IPS-11a (cell line): ENCODE measurements at regions not wholly inside any gene's neighbourhood (a gene's known extent, or its start where the extent isn't known, plus 50 kb on each side); places are given as distances from the start of the nearest gene placed in this dataset.

ENCODE experiments used
- H3K4me3 ChIP-seq: one replicate; pipeline ENCODE4 v1.5.1; 2013; ENCODE audit warnings: low read depth, low read length, control low read depth

DNA sequence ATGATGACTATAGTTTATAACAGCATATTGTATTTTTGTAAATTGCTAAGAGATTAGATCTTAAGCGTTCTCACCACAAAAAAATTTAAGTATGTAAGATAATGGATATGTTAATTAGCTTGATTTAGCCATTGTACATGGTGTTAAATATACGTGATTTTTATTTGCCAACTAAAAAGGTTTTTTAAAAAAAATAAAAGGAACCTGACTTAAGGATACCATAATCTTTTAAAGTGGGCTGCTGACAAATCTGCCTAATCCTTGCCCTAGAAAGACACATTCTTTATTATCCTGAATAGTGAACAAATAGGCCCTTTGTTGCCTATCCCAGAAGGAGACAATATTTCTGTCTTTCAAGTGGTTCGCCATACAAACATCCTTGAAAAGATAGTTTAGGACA is 94.6 kb upstream of the FAM47C start:
- H3K4me3 ChIP-seq = no peak overlapping the region

DNA sequence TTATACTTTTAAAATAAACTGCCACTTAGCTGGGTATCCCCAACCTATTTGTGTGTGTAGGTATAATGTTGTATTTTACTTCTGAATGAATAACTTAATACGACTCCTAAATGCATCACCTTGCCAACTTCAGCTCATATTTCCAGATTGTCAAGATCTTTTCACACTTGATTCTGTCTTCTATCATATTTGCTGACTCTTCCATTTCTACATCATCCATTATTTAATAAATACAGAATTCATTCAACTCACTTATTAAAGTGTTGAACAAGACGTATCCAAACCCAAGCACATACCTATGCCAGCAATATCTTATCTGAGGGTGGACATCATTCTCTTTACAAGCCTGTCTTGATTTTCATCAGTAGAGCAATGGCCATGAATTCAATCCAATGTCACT is 91.2 kb upstream of the FAM47C start:
- H3K4me3 ChIP-seq = no peak overlapping the region

DNA sequence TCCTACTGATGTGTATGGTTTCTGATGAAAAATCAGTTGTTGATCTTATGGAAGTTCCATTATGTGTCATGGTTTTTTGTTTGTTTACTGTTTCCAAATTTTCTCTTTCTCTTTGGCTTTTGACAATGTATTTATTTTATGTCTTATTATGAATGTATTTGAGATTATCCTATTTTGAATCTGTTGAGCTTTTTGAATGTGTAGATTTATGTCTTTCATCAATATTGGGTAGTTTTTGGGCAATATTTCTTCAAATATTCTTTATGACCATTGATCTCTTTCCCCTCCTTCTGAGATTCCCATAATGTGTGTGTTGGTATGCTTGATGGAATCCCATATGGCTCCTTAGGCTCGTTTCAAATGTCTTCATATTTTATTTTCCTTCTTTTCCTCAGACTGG is 80.5 kb upstream of the FAM47C start:
- no peak overlapping the region for H3K4me3 ChIP-seq

DNA sequence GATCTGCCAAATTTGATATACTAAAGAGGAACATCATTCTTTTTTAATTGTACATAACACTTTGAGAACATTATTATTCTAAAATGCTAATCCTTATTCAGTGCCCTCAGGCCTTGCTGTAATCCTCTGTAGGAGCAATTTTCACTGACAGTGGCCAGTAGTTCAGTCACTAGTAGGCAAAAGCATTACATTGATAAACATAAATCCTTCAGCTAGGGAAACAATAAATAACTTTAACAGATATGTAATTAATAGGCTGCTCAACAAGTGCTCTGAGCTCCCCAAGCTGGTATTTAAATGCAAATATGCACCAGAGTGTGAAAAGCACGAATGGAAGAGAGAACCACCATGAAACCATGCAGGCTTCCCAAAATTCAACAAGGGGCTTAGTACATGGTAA is 77.7 kb upstream of the FAM47C start:
- H3K4me3 ChIP-seq = no peak overlapping the region

DNA sequence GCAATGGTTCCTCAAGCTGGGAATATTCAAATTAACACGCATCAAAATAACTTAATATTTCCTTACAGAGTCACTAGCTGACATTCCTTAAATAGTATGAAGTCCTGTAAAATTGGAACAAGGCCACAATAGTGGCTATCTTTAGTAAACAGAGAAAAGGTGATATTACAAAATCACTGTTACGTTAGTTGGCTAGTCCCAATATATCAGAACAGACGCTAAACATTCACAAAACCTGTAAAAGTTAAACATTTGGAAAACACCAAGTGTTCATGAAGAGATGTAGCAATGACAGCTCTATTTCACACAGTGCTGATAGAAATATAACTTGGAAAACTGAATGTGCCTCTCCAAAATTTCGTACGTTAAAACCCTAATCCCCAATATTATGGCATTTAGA is 61.0 kb upstream of the FAM47C start:
- no peak overlapping the region for H3K4me3 ChIP-seq

DNA sequence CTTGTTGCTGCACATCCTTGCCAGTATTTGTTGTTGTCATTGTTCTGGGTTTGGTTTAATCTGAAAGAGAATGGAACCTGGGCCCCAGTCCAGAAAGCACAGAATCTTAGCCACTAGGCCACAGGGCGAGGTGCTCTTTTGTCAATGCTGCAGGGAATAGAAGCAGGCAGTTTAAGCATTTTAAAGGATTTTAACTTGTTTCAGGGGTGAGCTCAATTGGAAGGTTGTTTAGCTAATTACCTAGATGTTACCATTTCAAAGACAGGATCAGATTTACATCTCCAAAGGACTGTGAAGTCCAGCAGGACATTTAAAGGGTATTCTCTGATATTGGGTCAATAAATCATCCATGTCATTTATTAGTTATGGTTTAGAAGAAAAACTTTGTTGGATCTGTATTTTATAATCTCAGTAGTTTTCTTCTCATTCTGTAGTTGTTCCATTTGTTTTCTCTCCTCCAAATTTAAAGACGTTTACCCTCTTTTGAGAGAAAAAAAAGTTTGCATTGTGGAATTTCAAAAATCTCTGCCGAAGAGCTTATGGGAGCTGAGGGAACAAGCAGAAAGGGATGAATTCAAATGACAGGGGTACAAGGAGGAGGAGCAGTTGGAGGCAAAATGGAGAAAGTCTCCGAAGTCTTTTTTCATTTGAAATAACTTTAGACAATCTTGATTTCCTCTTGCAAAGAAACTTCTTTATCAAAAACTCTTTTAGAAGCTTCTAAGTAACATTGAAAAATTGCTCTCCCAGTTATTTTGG is 57.5 kb upstream of the FAM47C start:
- no peak overlapping the region for H3K4me3 ChIP-seq

DNA sequence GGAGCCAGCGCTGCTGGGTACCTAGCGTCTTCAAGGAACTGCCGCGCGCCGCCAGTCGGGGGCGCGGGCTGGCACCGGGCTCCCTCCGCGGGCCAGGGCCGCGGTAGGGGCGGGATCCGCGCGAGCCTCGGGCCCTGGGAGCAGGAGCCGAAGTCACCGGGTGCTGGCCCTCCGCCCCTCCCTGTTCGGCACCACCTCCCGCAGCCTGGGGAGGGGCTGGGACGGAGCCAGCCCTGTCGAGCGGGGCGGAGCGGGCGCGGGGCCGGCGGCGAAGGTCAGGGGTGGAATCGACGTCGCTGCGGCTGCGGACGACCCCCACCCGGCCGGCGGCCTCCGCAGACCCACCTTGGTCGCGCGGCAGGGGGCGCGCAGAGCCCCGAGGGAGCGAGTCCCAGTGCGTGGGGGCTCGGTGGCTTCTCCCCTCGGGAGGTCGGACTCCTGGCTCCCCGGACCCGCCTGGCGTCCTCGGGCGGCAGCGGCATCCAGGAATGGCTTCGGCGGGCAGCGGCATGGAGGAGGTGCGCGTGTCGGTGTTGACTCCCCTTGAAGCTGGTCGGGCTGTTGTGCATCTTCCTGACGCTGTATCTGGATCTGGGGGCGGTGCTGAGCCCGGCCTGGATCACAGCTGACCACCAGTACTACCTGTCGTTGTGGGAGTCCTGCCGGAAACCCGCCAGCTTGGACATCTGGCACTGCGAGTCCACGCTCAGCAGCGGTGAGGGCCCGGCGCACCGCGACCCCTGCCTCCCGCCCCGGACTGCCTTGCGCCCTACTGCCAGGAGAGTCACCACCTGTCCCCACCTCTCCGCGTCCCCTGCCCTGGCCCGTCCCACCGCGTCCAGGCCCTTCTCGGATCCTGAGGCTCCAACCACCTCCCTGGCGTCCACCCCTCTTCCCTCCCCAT is 50.5 kb upstream of the FAM47C start:
- H3K4me3 ChIP-seq = peak overlapping the region; percentile 53
